ENCODE measurements at regions not wholly inside any gene's neighbourhood (a gene's known extent, or its start where the extent isn't known, plus 50 kb on each side); places are given as distances from the start of the nearest gene placed in this dataset.

DNA sequence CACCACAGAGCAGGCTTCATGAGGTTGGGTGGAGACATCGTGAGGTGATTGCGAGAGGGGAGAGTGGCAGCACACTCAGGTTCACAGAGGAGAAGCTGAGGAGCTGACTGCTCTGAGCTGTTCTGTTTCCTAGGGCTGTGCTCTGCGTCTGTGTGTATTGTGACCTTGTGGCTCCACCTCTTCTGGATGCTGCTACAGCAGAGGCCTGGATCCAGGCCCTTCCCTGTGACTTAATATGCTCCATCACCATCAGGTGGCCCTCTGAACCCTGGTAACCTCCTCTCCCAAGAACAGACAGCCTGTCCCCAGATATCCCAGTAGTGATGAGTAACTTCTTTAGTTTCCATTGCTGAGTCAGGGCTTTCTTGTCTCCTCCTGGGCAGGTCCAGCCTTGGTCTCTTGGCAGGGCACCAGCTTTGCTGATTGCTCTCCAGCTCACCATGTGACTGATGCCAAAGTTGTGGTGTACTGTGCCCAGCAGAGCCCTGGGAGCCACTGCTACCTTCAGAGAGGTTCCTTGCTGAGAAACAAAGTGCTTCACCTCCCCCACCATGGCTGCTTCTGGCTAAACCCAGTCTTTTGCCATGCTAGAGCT is 212.8 kb upstream of the CHD1 start:
- Histone ChIP-seq H3K27ac (ENCODE audit: low read depth, low read length) (no peak overlapping the region), H3K9ac (ENCODE audit: extremely low read depth, low read length, poor library complexity, severe bottlenecking) (no peak overlapping the region), H3K4me1 (ENCODE audit: control insufficient read depth, insufficient read depth, low read length) (no peaks in the 10 kb centered on the region), H3K4me3 (ENCODE audit: low read length) (no peak overlapping the region), H3K36me3 (ENCODE audit: control insufficient read depth, insufficient read depth, low read length) (no peaks in the 10 kb centered on the region), H3K9me3 (ENCODE audit: control insufficient read depth, low read length) (peaks cover 20% of the 10 kb centered on the region), H3K27me3 (ENCODE audit: control insufficient read depth, insufficient read depth, low read length, poor library complexity, severe bottlenecking) (no peaks in the 10 kb centered on the region)
- Mint-ChIP-seq H3K36me3 (ENCODE audit: low read depth) (no peaks in the 10 kb centered on the region), H3K4me3 (no peak overlapping the region), H3K27me3 (ENCODE audit: insufficient read depth) (no peaks in the 10 kb centered on the region), H3K27ac (no peak overlapping the region), H3K4me1 (no peaks in the 10 kb centered on the region), H3K9me3 (peaks cover 37% of the 10 kb centered on the region)
- DNase-seq: peak; percentile 55
- 75 to 85% methylated on average over 3 of the region's 3 CpGs for WGBS, 2 experiments (ENCODE audit: insufficient coverage in 1 of 2, insufficient read length in 1 of 2)
- TF ChIP-seq, protein P1, sequence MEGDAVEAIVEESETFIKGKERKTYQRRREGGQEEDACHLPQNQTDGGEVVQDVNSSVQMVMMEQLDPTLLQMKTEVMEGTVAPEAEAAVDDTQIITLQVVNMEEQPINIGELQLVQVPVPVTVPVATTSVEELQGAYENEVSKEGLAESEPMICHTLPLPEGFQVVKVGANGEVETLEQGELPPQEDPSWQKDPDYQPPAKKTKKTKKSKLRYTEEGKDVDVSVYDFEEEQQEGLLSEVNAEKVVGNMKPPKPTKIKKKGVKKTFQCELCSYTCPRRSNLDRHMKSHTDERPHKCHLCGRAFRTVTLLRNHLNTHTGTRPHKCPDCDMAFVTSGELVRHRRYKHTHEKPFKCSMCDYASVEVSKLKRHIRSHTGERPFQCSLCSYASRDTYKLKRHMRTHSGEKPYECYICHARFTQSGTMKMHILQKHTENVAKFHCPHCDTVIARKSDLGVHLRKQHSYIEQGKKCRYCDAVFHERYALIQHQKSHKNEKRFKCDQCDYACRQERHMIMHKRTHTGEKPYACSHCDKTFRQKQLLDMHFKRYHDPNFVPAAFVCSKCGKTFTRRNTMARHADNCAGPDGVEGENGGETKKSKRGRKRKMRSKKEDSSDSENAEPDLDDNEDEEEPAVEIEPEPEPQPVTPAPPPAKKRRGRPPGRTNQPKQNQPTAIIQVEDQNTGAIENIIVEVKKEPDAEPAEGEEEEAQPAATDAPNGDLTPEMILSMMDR (conservative IDR thresholded peaks at IDR 0.05): peak; percentile 35

DNA sequence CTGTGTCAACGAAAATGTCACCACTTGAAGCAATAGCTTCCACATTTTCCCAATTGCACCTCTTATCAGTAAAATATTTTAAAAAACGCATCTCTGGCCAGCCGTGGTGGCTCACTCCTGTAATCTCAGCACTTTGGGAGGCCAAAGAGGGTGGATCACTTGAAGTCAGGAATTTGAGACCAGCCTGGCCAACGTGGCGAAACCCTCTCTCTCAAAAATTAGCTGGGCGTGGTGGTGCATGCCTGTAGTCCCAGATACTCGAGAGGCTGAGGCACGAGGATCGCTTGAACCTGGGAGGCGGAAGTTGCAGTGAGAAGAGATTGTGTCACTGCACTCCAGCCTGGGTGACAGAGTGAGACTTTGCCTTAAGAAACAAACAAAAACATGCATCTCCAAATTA is 210.1 kb upstream of the CHD1 start:
- Mint-ChIP-seq H3K9me3 (peaks cover 20% of the 10 kb centered on the region), H3K27ac (no peak overlapping the region), H3K4me3 (no peak overlapping the region), H3K4me1 (no peaks in the 10 kb centered on the region), H3K36me3 (ENCODE audit: low read depth) (no peaks in the 10 kb centered on the region), H3K27me3 (ENCODE audit: insufficient read depth) (peaks cover 2% of the 10 kb centered on the region)
- WGBS, 2 experiments (ENCODE audit: insufficient coverage in 1 of 2, insufficient read length in 1 of 2): 91 to 95% methylated on average over 7 to 10 of the region's 10 CpGs
- no peaks in the 10 kb centered on the region for H3K36me3 ChIP-seq (ENCODE audit: control insufficient read depth, insufficient read depth, low read length)
- TF ChIP-seq, protein P1 (conservative IDR thresholded peaks at IDR 0.05): no peak
- DNase-seq: no peak
- peaks cover 15% of the 10 kb centered on the region for H3K9me3 ChIP-seq (ENCODE audit: control insufficient read depth, low read length)
- H3K27me3 ChIP-seq (ENCODE audit: control insufficient read depth, insufficient read depth, low read length, poor library complexity, severe bottlenecking): no peaks in the 10 kb centered on the region
- H3K4me3 ChIP-seq (ENCODE audit: low read length): no peak overlapping the region
- H3K9ac ChIP-seq (ENCODE audit: extremely low read depth, low read length, poor library complexity, severe bottlenecking): no peak overlapping the region
- no peaks in the 10 kb centered on the region for H3K4me1 ChIP-seq (ENCODE audit: control insufficient read depth, insufficient read depth, low read length)
- no peak overlapping the region for H3K27ac ChIP-seq (ENCODE audit: low read depth, low read length)

DNA sequence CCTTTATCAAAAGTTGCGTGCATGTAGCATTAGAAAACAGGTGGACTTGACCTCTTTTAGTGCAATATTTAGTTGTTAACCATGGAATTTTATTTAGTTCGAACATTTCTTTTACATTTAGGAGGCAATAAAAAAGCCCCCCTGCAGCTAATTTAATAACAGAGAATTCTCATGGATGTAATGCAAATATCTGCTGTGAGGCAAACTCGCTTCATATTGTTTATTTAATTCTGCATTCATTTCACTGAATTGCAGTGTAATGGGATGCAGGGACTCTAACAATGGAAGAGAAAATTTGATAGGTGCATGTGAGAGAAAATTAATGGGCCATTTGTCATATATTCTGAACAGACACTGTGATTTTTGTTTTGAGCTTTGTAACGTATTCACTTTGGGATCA is 205.1 kb upstream of the CHD1 start:
- H3K27ac Mint-ChIP-seq: no peak overlapping the region
- Histone ChIP-seq H3K9ac (ENCODE audit: extremely low read depth, low read length, poor library complexity, severe bottlenecking) (no peak overlapping the region), H3K36me3 (ENCODE audit: control insufficient read depth, insufficient read depth, low read length) (no peaks in the 10 kb centered on the region), H3K27me3 (ENCODE audit: control insufficient read depth, insufficient read depth, low read length, poor library complexity, severe bottlenecking) (no peaks in the 10 kb centered on the region), H3K27ac (ENCODE audit: low read depth, low read length) (no peak overlapping the region), H3K9me3 (ENCODE audit: control insufficient read depth, low read length) (no peaks in the 10 kb centered on the region), H3K4me3 (ENCODE audit: low read length) (no peak overlapping the region), H3K4me1 (ENCODE audit: control insufficient read depth, insufficient read depth, low read length) (no peaks in the 10 kb centered on the region)
- no peaks in the 10 kb centered on the region for H3K36me3 Mint-ChIP-seq (ENCODE audit: low read depth)
- H3K27me3 Mint-ChIP-seq (ENCODE audit: insufficient read depth): peaks cover 2% of the 10 kb centered on the region
- no peak for DNase-seq
- no peaks in the 10 kb centered on the region for H3K9me3 Mint-ChIP-seq
- H3K4me1 Mint-ChIP-seq: no peaks in the 10 kb centered on the region
- H3K4me3 Mint-ChIP-seq: no peak overlapping the region
- 90 to 92% methylated on average over 2 to 4 of the region's 4 CpGs for WGBS, 2 experiments (ENCODE audit: insufficient coverage in 1 of 2, insufficient read length in 1 of 2)
- TF ChIP-seq, protein P1 (conservative IDR thresholded peaks at IDR 0.05): no peak

Measured in endodermal cell (in vitro differentiated cells).